Lower leg skin (tissue), 4 donors: ENCODE measurements at regions not wholly inside any gene's neighbourhood (a gene's known extent, or its start where the extent isn't known, plus 50 kb on each side); places are given as distances from the start of the nearest gene placed in this dataset.

Source experiments
- DNase-seq, 2 donors: peaks; one replicate each; pipeline ENCODE4 v3.0.0-alpha.2; 2019; ENCODE audit warnings: low spot score in 2 of 2
- H3K4me3 ChIP-seq: fragments of 200-600 bp; sonication (generic); 2 replicates; pipeline ENCODE4 v1.5.1; 2017; ENCODE audit warnings: mild to moderate bottlenecking, low read depth; ENCODE audit not compliant: poor library complexity, severe bottlenecking
- POLR2A ChIP-seq, 2 donors: fragments of 450-650 bp; IDR thresholded peaks; one replicate each; pipeline ENCODE4 v1.6.1; 2016 to 2017; ENCODE audit warnings: antibody characterized with exemption in 2 of 2, mild to moderate bottlenecking in 1 of 2, moderate library complexity in 1 of 2
- WGBS, 2 donors: methylation state at CpG; one replicate each; pipeline ENCODE4 v1.1.5; 2018; 5-methylcytosine and 5-hydroxymethylcytosine counted together
- intact Hi-C: fragments of 100-400 bp; cut with DNase I; formaldehyde crosslinking; loops from one replicate; pipeline ENCODE4 v1.15.0; 2023; ENCODE audit warnings: low total_unique reads
- TF ChIP-seq, protein P1 (sequence below), 3 donors: fragments of 450-650 bp; IDR thresholded peaks; one replicate each; pipeline ENCODE4 v1.5.1; 2016; ENCODE audit warnings: antibody characterized with exemption in 3 of 3, mild to moderate bottlenecking in 3 of 3, moderate library complexity in 2 of 3

DNA sequence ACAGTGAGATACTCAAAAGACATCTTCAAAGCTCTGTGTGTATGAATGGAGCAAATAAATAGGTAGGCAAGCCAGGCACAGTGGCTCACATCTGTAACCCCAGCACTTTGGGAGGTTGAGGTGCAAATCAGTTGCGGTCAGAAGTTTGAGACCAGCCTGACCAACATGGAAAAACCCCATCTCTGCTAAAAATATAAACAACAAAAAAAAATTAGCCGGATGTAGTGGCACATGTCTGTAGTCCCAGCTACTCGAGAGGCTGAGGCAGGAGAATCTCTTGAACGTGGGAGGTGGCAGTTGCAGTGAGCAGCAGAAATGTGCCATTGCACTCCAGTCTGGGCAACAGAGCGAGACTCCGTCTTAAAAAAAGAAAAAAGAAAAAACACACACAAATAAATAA is 945.1 kb upstream of the PIK3C3 start:
- WGBS, 2 donors = 84 to 87% methylated on average over 6 of the region's 6 CpGs
- DNase-seq = no peak
- intact Hi-C loops = no loop called here
- H3K4me3 ChIP-seq = no peak overlapping the region
- TF ChIP-seq POLR2A (IDR thresholded peaks at IDR 0.05) = no peak
- TF ChIP-seq, protein P1, sequence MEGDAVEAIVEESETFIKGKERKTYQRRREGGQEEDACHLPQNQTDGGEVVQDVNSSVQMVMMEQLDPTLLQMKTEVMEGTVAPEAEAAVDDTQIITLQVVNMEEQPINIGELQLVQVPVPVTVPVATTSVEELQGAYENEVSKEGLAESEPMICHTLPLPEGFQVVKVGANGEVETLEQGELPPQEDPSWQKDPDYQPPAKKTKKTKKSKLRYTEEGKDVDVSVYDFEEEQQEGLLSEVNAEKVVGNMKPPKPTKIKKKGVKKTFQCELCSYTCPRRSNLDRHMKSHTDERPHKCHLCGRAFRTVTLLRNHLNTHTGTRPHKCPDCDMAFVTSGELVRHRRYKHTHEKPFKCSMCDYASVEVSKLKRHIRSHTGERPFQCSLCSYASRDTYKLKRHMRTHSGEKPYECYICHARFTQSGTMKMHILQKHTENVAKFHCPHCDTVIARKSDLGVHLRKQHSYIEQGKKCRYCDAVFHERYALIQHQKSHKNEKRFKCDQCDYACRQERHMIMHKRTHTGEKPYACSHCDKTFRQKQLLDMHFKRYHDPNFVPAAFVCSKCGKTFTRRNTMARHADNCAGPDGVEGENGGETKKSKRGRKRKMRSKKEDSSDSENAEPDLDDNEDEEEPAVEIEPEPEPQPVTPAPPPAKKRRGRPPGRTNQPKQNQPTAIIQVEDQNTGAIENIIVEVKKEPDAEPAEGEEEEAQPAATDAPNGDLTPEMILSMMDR (IDR thresholded peaks at IDR 0.05) = no peak

DNA sequence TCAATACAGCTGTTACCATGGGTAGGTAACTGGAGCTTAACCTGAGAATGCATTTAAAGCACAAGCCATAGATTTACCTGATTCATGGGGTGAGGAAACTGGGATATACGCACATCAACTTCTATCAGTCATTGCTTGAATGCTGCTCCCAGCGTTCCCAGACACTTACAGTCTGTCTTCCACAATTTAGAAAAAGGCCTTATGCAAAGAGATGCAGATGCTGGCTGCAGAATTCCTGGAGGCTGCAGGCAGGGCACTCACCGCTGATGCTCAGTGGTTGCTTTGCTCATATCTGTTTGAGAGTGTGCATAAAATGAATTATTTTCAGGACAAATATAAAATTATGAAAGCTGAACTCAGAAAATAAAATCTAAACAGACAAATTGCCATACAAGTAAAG is 950.7 kb upstream of the PIK3C3 start:
- no peak for TF ChIP-seq POLR2A (IDR thresholded peaks at IDR 0.05)
- TF ChIP-seq, protein P1 (IDR thresholded peaks at IDR 0.05) = no peak
- 63 to 65% methylated on average over 3 of the region's 3 CpGs for WGBS, 2 donors
- intact Hi-C loops = no loop called here
- DNase-seq = no peak
- no peak overlapping the region for H3K4me3 ChIP-seq

DNA sequence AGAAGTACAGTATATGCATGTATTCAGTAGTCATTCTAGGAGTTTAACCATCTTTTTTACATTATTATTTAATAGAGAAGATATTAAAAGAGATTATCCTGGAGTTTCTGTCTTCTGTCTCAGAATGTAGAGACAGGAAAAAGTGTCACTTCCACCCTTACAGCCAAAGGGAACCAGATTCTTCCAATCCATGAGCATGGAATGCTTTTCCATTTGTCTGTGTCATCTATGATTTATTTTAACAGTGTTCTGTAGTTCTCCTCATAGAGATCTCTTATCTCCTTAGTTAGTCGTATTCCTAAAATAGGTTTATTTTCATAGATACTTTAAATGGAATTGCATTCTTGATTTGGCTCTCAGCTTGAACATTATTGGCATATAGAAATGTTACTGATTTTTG is 959.5 kb upstream of the PIK3C3 start:
- H3K4me3 ChIP-seq = no peak overlapping the region
- intact Hi-C loops = no loop called here
- DNase-seq = no peak
- WGBS, 2 donors = 32 to 74% methylated on average over 1 of the region's 1 CpG
- TF ChIP-seq POLR2A (IDR thresholded peaks at IDR 0.05) = no peak
- TF ChIP-seq, protein P1 (IDR thresholded peaks at IDR 0.05) = no peak

DNA sequence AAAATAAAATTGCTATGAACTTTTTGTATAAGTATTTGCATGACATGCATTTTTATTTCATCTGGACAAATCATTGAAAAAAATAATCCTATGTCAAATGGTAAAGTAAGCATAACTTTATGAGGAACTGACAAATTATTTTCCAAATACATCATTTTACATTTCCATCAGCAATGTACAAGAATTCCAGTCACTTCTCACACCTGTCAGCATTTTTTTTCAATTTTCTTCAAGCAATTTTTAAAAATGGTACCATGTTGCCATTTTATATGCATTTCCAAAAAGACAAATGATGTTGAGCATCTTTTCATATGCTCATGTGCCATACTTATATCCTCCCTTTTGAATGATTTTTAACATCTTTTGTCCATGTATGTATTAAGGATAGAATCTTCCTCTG is 961.7 kb upstream of the PIK3C3 start:
- intact Hi-C loops = no loop called here
- H3K4me3 ChIP-seq = no peak overlapping the region
- TF ChIP-seq, protein P1 (IDR thresholded peaks at IDR 0.05) = no peak
- TF ChIP-seq POLR2A (IDR thresholded peaks at IDR 0.05) = no peak
- no peak for DNase-seq

DNA sequence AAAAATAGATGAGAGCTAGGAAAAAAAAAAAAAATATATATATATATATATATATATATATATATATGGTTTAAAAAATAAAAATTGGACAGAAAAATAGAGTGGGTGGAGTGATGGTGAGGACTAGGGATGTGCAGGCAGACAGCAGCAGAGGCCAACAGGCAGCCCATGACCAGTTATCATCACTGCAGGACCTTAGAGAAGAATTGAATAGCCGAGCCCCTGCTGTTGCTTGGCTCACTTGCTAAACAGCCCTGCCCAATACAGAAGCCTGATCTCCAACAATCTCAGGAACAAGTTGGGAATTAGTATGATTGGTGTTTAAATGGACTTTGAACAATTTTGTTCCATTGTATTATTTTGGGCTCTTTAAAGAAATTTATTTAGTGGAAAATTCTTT is 967.5 kb upstream of the PIK3C3 start:
- intact Hi-C loops = no loop called here
- no peak for DNase-seq
- TF ChIP-seq, protein P1 (IDR thresholded peaks at IDR 0.05) = no peak
- no peak for TF ChIP-seq POLR2A (IDR thresholded peaks at IDR 0.05)
- no peak overlapping the region for H3K4me3 ChIP-seq
- WGBS, 2 donors = 76 to 88% methylated on average over 1 of the region's 1 CpG

DNA sequence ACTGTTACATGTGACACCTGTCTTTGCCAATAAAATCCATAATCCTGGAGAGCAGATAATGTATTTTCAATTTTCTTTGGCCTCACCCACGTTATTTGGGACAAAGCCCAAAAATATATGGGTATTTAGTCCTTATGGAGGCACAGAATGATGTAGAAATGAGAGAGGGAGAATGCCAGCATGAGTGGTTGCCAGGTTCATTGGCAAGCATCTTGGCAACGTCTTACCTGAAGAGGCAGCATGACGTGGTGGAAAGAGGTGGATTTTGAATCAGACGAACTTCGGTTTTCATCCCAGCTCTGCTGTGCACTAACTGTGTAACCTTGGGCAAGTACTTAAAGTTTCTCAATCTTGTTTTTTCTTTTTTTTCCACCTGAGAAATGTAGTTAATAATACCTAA is 969.6 kb upstream of the PIK3C3 start:
- intact Hi-C loops = no loop called here
- H3K4me3 ChIP-seq = no peak overlapping the region
- DNase-seq = no peak
- WGBS, 2 donors = 40 to 53% methylated on average over 5 of the region's 5 CpGs
- TF ChIP-seq POLR2A (IDR thresholded peaks at IDR 0.05) = no peak
- TF ChIP-seq, protein P1 (IDR thresholded peaks at IDR 0.05) = no peak
